Skin of body (tissue), 1 donor: ENCODE measurements at regions not wholly inside any gene's neighbourhood (a gene's known extent, or its start where the extent isn't known, plus 50 kb on each side); places are given as distances from the start of the nearest gene placed in this dataset.

Source experiments
- DNase-seq: peaks from one replicate; lab custom pipeline; 2025; lab: John Stamatoyannopoulos, UW

- no peak for DNase-seq
Observed at GRCh38 chr14:101462726-101463565, 98.3 kb upstream of the DIO3 start.

GRCh38 chr14:101463566-101464171, 97.6 kb upstream of the DIO3 start:
- DNase-seq: no peak

DNA sequence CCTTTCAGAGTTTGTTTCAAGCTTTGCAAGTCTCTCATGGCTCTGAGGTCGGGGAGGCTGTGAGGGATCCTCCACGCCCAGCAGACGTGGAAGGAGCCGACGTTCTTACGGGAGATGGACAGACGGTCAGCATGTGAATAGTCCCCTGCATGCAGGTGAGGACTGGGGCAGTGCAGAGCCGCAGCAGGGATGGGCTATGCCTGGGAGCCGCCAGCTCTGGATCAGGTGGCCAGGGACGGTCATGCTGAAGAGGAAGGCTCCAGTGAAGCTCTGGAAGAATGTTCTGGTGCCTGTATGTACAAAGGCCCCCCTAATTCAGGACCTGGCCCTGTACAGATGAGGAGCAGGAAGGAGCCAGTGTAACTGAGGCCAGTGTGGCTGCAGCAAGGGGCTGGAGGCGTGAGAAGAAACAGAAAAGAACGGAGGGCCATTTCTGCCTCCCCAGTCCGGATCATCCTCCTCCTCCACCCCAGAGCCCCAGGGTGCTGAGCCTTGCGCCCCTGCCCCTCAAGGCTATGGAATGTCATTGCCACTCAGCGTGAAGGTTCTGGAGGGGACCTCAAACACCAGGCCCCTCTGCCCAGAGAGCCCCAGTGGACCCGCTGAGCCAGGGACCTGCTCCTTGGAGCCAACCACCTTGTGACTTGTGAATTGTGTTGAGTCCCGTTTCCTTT, 96.8 kb upstream of the DIO3 start:
- no peak for DNase-seq

DNA sequence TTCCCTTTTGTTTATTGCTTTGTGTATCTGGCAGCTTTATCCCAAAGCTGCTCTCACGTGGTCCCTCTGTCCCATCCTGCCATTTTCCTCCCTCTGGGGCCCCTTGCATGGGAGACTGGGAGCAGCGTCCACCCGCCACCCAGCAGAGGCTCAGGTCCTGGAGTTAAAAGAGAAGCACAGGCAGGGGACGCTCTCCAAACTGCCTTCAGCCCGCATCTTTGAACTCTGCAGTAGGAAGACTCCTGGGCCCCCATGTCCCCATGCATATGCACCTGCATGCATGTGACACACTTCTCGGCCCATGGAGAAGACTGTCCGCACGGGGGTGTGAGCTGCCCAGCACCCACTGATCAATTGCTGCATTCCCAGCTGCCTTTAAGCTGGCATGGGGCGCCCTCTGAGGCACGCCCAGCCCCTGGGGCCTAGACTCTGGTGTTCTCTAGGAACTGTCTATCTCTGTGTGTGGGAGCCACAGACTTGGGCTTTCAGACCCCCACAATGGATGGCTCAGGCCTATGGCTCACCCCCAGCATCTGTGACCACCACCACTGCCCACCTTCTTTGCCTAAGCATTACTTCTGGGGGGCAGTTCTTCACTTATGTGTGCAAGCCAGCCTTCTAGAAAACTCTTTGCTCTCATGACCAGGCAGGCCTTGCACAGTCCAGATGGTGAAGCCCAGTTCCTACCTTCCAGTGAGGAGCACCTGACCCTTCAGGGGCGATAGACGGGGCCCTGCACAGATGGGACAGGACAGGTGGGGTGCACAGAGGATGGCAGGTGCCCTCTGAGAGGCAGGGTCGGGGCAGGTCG, 96.1 kb upstream of the DIO3 start:
- DNase-seq: no peak

GRCh38 chr14:101465795-101466448, 95.4 kb upstream of the DIO3 start:
- DNase-seq: no peak

GRCh38 chr14:101466456-101467180, 94.7 kb upstream of the DIO3 start:
- DNase-seq: no peak

DNA sequence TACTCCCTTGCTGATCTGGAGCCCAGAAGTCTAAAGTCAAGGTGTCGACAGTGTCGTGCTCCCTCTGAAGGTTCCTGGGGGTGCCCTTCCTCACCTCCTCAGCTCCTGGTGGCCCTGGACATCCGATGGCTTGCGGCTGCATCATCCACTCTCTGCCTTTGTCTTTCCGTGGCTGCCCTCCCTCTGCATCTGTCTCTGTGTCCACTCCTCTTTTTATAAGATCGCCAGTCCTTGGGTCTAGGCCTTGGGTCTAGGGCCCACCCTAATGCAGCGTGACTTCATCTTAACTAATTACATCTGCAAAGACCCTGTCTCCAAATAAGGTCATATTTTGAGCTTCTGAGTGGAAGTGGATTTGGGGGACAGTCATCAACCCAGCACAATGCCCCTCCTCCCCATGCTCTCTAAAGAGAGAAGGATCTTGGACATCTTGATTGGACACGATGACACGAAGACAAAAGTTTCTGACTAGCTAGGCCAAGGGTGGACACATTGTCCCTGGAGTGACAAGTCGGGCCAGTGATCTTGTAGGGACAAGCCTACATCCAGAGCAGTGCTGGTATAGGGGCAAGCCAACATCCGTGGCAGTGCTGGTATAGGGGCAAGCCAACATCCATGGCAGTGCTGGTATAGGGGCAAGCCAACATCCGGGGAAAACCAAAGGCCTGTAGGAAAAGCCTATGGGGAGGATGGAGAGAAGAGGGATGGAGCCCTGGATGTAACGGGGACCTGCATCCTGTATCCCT, 93.9 kb upstream of the DIO3 start:
- DNase-seq: no peak

- no peak for DNase-seq
Observed at GRCh38 chr14:101469382-101470247, 91.7 kb upstream of the DIO3 start.

- DNase-seq: no peak
Observed at GRCh38 chr14:101470266-101470665, 91.0 kb upstream of the DIO3 start.

DNA sequence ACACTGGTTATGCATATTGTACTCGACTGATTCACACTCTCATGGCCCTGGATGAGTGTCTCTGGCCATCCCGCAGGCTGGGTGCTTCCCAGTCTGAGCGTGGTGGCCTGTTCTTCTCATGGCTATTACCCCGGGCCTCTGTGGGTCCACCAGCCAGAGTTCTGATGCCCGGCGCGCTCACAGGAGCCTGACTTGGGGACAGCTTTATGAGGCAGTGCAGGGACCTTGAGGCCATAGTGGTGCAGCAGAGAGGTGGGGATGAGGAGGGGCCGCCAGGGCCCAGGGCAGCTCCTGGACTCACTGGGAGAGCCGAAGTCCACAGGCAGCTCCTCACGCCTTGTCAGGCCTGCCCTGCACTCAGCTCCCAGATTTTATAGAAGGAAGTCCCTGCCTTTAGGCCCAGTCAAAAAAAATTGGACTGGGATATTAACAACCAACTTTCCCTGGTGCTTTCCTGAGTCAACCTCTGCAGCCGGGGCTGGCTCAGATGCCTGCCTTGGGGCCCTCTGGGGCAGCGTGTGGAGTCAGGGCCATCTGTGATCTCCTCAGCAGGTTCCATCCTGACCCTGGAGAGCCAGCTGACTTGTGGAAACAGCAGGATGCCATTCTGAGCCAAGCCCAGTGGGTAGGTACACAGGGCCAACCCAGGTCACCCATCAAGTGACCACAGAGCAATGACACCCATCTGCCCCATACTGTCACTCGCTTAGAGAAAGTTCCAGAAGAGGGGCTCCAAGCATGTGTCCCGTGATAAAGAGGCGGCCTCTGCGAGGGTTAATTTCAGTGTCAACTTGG, 89.4 kb upstream of the DIO3 start:
- DNase-seq: no peak

GRCh38 chr14:101472518-101472849, 88.8 kb upstream of the DIO3 start:
- no peak for DNase-seq

DNA sequence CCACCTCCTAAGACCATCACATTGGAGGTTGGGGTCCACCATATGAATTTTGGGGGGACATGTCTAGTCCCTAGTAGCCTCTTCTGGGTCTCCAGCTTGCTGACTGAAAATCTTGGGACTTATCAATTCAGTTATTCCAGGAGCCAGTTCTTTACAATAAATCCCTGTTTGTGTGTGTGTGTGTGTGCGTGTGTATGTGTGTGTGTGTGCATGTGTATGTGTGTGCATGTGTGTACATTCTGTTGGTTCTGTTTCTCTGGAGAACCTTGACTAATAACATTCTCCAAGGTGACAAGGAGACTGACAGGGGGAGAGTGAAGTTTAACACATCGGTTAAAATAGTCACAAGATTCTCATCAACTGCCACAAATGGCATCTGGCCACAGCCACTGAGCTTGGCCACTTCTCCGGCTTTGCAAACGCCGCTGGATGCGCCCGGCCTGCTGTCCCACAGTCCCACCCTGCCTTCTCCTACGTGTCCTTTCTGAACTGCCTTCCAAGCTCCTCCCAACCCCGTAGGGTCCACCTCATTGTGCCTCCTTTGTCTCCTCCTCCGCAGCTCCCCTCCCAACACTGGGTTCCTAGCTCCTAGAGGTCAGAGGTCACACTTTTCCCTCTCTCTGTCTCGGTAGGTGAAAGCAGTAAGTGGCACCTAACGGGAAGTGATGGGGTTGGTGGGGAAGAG, 88.1 kb upstream of the DIO3 start:
- DNase-seq: no peak

DNA sequence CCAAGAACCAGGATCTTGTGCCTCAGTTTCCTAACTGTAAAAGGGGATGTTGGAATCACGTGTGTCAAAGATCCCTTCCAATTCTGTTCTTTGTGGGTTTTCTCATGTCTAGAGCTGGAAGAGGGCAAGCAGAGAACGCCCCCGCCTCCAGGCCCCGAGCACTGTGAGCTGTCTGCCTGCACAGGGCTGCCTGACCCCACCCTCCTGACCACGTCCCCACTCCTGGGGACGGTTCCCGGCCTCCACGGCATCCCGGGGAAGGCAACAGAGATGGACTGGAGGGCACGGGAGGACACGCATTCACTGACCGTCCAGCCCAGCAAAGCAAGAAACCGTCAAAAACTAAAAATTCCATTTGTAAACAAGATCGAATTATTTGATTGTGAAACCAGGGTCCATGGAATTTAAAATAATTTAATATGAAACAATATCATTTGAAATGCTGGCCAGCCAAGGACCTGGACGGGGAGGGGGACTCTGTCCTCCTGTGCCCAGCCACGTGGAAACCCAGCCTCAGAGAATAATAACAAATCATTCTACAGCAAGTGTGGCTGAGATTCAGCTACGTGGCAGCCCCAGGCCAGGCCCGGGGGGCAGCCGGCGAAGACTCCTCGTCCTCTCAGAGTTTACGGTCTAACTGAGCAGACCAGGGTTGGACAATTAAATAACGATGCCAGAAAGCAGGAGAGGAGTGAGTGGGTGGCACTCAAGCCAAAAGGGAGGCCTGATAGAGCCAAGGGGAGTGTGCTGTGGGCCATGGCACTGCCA, 87.3 kb upstream of the DIO3 start:
- DNase-seq: no peak

GRCh38 chr14:101474563-101475455, 86.5 kb upstream of the DIO3 start:
- no peak for DNase-seq

GRCh38 chr14:101475456-101476257, 85.6 kb upstream of the DIO3 start:
- DNase-seq: peak; percentile 74
